Nucleus accumbens (tissue), 56 donors: ENCODE measurements at regions not wholly inside any gene's neighbourhood (a gene's known extent, or its start where the extent isn't known, plus 50 kb on each side); places are given as distances from the start of the nearest gene placed in this dataset.
"Not testable (repeated sequence)": the region's sequence is repeated elsewhere in the genome, so short reads cannot be mapped to it uniquely, and the experiment has no call there.

Experiments
- DNase-seq, 56 donors: peaks; one replicate each; lab custom pipeline; 2025; lab: John Stamatoyannopoulos, UW

DNA sequence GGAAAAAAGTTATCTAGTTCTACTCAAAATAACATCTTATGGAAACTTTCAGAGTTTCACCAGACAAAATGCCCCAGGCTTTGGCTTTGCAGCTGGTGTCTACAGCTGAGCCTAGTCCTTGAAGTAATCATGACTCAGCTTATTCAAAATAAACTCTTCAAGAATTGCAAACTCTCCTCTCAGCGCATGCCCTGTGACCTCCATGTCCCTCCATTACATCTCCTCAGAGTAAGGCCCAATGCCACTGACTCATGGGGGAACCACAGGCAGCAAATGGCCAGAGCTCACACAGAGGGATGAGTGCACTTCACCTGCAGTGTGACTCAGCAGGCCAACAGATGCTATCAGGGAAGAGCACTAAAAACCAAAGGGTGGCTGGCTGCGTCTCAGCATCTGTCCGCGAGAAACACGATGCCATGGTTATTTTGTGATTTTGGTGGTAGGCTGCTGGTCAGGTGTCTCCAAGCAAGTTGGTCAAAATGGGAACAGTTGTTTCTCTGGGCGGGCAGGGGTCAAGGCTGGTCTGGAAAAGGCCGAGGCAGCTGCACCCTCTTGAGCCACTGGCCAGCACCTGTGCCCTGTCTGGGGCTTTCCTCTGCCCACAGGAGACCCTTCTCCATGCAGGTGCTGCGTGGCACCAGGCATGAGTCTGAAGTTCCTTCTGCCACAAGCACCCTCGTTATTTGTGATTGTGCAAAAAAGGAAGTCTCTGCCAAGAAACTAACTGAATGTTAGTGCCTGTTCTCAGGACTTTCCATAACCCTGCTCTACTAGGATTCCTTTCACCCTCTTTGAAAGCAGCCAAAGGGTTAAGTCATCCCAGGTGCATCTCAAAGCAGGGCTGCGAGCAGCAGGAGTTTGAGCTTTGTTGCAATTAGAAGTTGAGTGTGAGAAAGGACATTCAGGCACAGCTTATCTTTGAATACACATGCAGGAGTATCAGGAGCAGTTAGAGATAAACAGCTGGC lies 118.1 kb upstream of the PLGLB2 start:
- not testable (repeated sequence) for DNase-seq

DNA sequence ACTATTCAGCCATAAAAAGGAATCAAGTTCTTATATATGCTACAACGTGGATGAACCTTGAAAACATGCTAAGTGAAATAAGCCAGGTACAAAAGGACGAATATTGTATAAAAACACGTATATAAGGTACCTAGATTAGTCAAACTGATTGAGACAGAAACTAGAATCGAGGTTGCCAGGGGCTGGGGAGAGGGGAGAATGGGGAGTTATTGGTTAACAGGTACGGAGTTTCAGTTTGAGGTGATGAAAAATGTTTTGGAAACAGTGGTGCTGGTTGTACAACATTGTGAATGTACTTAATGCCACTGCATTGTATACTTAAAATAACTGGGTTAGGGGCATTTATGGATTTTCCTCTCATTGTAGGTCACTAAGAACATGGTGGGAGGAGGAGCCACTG lies 117.0 kb upstream of the PLGLB2 start:
- DNase-seq: not testable (repeated sequence)

DNA sequence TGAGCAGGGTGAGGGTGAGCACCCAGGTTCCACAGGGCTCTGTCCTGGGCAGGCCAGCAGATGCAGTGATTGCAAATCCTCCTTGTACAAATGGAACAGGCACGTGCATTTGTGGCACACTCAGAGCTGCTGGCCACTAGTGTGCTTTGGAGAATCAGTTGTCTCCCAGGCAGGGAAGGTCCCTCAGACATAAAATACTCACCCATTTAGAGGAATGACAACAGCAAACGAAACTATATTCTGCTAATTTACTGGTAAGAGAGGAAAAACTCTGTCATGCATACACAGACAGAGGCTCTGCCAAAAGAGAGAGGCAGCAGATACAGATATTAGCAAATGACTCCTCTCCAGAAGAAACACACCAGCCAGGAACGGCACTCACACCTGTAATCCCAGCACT lies 116.5 kb upstream of the PLGLB2 start:
- not testable (repeated sequence) for DNase-seq

DNA sequence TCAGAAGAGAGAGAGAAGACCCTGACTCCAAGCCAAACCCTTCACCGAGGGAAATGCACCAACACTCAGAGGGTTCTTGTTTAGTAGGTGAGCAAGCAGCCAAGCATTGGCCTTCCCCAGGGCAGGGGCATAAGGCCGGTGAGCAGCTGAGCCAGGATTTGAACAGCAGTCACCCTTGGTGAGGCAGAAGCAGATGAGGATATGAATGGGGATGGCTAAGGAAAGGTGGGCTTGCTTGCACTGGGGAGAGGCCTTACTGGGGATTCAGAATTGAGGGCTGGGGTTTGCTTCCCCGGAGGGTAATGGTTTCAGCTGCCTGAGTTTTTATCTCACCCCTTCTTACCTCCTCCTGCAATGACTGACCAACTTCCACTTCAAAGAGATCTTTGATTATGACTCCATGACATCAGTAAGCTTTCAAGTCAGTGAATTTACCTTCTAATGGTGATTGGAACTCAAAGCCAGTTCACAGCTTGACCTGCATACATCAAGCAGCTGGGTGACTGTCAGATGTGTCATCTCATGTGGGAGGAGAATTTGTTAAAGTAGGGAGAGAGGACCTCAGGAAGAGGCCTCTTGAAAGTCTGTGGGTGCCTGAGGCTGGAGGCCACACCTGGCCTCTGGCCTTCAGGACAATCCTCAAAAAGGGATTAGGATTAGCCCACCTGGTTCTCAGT lies 114.5 kb upstream of the PLGLB2 start:
- DNase-seq: not testable (repeated sequence)

- DNase-seq: not testable (repeated sequence)
These were observed 113.8 kb upstream of the PLGLB2 start for GRCh38 chr2:87634106-87634505.

DNA sequence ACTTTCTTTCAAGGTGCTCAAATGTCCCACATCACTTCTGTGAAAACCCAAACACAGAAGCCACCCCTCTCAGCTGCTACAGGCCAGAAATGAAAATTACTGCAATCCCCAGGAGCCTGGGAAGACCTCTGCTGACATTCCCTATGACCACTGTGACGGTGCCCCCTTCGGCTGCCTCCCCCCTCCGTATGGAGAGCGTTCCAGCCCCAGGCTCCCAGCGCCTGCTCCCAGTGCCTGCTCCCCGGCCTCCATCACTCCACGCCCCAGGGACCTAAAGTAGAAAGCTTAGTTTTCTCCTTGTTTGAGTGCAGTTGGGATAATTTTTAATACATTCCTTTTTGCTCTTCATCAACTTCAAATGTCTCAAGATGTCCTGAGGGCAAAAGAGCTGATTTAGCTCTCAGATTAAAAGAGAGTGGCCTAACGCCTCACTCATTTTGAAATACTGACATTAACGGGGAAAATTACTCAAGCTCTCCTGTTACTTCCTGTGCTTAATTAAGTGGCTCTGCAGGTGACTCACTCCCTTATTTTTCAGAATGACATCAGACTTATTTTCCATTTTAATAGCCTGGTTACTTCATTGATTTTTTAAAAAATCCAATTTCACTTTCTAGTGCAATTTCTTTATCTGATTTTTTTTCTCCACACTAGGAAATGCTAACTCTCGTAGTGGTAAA lies 112.8 kb upstream of the PLGLB2 start:
- DNase-seq: not testable (repeated sequence)

GRCh38 chr2:87636246-87636645 lies 111.6 kb upstream of the PLGLB2 start:
- not testable (repeated sequence) for DNase-seq

GRCh38 chr2:87636735-87637134 lies 111.2 kb upstream of the PLGLB2 start:
- DNase-seq: not testable (repeated sequence)

GRCh38 chr2:87637249-87637990 lies 110.5 kb upstream of the PLGLB2 start:
- not testable (repeated sequence) for DNase-seq

GRCh38 chr2:87638114-87638807 lies 109.6 kb upstream of the PLGLB2 start:
- DNase-seq: not testable (repeated sequence)

- not testable (repeated sequence) for DNase-seq
These were observed 109.0 kb upstream of the PLGLB2 start for GRCh38 chr2:87638872-87639271.

- DNase-seq: not testable (repeated sequence)
These were observed 108.0 kb upstream of the PLGLB2 start for GRCh38 chr2:87639801-87640440.

DNA sequence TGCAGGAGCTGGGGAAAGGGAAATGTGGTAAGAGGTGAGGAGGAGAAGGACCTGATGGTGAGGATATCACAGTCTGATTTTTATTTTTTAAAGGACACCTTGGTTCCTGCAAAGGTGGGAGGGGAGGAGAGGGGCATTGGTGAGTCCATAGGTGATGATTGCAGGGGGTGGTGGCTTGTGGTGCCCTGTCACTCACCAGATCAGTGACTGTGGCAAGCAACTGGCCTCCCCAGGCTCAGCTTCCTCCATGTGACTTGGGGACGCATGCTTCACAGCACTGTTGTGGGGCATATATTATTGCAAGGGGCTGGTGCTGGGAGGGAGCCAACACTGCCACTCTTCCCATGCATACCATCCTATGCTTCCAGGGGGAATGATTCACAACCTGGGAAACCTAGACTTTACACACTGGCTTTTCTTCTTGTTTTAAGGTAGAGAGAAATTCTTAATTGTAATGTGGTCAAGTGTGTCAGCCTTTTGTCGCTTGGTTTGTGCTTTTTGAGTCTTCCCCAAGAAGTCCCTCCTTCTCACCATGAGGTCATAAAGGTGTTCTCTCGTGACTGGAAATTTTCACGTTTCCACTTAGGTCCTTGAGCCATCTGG lies 106.8 kb upstream of the PLGLB2 start:
- not testable (repeated sequence) for DNase-seq

DNA sequence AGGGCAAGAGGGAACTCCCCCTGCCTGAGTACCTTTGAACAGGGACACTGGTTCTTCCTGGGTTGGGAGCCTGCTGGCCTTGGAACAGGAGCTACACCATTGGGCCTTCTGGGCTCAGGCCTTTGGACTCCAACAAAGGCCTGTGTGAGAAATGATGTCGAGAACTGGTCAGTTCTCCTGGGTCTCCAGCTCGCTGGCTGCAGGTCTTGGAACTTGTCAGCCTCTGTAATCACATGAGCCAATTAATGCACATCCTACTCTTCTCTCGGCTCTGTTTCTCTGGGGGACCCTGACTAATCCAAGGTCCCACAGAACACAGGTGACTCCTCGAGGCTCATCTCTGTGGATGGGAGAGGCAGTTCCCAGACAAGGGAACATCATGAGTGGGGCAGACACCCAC lies 104.7 kb upstream of the PLGLB2 start:
- not testable (repeated sequence) for DNase-seq

- not testable (repeated sequence) for DNase-seq
These were observed 100.0 kb upstream of the PLGLB2 start for GRCh38 chr2:87647737-87648498.

GRCh38 chr2:87648815-87649214 lies 99.1 kb upstream of the PLGLB2 start:
- DNase-seq: not testable (repeated sequence)

- not testable (repeated sequence) for DNase-seq
These were observed 98.0 kb upstream of the PLGLB2 start for GRCh38 chr2:87649871-87650270.

GRCh38 chr2:87650837-87651236 lies 97.0 kb upstream of the PLGLB2 start:
- not testable (repeated sequence) for DNase-seq
